Neural crest cell (in vitro differentiated cells): ENCODE measurements at regions not wholly inside any gene's neighbourhood (a gene's known extent, or its start where the extent isn't known, plus 50 kb on each side); places are given as distances from the start of the nearest gene placed in this dataset.

Source experiments
- DNase-seq: peaks from one replicate; pipeline ENCODE4 v3.0.0; 2021; ENCODE audit warnings: low read depth, mixed read lengths, low spot score
- H3K27ac Mint-ChIP-seq: one replicate; pipeline ENCODE4 v1.8.0; 2021; ENCODE audit warnings: mild to moderate bottlenecking, mixed read lengths; ENCODE audit not compliant: unreplicated experiment
- H3K27me3 Mint-ChIP-seq: 2 replicates; pipeline ENCODE4 v1.8.0; 2021; ENCODE audit warnings: low read depth, mild to moderate bottlenecking, mixed read lengths
- H3K36me3 Mint-ChIP-seq: 2 replicates; pipeline ENCODE4 v1.8.0; 2021; ENCODE audit warnings: low read depth, mild to moderate bottlenecking, mixed read lengths
- H3K4me1 Mint-ChIP-seq: 2 replicates; pipeline ENCODE4 v1.8.0; 2021; ENCODE audit warnings: mixed read lengths
- H3K4me3 Mint-ChIP-seq: one replicate; pipeline ENCODE4 v1.8.0; 2021; ENCODE audit warnings: mild to moderate bottlenecking, mixed read lengths
- H3K9me3 Mint-ChIP-seq: 2 replicates; pipeline ENCODE4 v1.8.0; 2021; ENCODE audit warnings: mixed read lengths
- TF ChIP-seq, protein P1 (sequence below): fragments of 200-600 bp; sonication (generic); conservative IDR thresholded peaks from 2 replicates; pipeline ENCODE4 v1.5.0; 2021; ENCODE audit warnings: antibody characterized with exemption, mild to moderate bottlenecking

DNA sequence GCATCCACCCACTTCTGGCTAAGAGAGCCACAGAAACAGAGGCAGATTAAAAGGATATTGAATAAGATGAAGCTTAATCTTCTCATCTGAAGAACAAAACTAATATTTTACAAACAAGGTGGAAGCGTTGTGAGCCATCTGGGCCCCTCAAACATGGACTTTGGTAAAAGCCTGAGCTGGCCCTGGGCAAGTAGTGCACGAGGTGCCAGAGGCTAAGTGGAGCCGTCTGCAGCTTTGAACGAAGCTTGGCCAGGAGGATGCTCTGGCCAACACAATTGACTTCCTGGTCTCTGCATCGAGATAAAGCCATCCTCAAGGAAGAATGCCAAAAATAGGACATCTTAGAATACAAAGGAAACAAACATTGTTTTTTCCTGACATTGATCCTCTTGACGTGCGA is 53.2 kb upstream of the PLEKHG1 start:
- Mint-ChIP-seq H3K36me3 (no peaks in the 10 kb centered on the region), H3K27ac (no peak overlapping the region)

DNA sequence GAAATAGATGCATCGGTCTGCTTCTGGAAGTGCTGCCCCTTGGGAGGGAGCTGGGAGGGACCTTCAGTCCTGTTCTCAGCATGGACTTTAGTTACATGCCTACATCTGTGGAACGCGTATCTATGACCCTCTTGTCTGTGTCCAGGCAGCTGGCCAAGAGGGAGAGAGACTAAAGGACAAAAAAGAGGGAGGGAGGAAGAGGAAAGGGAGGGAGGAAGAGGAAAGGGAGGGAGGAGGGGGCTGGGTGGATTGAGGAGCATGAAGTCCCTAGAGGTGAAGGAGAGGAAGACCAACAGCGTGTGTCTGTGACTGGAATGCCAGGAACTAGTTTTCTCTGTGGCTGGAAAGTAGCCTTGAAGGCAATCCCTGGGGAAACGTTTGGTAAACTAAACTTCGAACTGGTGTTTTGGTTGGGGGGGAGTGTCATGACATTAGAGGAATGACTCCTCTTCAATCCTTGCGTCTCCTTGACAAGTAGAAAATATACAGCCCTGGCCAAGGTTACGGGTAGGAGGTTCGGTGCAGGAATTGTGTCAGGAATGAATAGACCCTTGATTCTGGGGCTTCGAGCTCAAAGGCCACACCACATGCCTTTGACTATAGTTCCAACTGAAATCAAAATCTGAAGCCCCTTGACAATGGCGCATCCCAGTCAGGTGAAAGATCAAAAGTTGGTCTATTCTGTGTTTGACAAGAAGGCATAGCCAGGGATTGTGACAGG is 52.0 kb upstream of the PLEKHG1 start:
- Mint-ChIP-seq H3K4me3 (no peak overlapping the region), H3K27me3 (no peaks in the 10 kb centered on the region), H3K4me1 (peaks cover 23% of the 10 kb centered on the region), H3K9me3 (peaks cover 1% of the 10 kb centered on the region), H3K27ac (no peak overlapping the region), H3K36me3 (no peaks in the 10 kb centered on the region)
- DNase-seq: no peak
- TF ChIP-seq, protein P1, sequence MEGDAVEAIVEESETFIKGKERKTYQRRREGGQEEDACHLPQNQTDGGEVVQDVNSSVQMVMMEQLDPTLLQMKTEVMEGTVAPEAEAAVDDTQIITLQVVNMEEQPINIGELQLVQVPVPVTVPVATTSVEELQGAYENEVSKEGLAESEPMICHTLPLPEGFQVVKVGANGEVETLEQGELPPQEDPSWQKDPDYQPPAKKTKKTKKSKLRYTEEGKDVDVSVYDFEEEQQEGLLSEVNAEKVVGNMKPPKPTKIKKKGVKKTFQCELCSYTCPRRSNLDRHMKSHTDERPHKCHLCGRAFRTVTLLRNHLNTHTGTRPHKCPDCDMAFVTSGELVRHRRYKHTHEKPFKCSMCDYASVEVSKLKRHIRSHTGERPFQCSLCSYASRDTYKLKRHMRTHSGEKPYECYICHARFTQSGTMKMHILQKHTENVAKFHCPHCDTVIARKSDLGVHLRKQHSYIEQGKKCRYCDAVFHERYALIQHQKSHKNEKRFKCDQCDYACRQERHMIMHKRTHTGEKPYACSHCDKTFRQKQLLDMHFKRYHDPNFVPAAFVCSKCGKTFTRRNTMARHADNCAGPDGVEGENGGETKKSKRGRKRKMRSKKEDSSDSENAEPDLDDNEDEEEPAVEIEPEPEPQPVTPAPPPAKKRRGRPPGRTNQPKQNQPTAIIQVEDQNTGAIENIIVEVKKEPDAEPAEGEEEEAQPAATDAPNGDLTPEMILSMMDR: no peak

More for the DNA sequence above, 53.2 kb upstream of the PLEKHG1 start:
- TF ChIP-seq, protein P1: no peak
- Mint-ChIP-seq H3K4me1 (peaks cover 23% of the 10 kb centered on the region), H3K9me3 (no peaks in the 10 kb centered on the region), H3K27me3 (no peaks in the 10 kb centered on the region), H3K4me3 (no peak overlapping the region)
- DNase-seq: no peak

DNA sequence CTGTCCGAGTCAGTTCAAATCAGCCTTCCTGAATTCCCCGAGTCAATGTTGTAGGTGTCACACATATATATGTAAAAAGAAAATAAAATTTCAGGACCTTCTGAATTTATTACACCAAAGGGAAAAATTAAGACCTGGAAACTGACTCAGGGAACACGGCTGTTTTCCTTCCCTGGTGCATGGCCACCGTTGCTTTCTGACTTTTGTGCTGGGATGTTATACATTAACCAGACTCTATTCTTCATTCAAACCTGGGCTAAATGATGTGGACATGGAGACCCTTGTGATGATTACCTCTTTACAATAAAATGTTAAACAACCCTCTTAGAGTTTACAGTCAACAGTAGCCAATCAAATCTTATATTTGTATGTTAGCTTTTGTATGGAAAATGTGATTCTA is 51.4 kb upstream of the PLEKHG1 start:
- H3K4me3 Mint-ChIP-seq: no peak overlapping the region
- no peak overlapping the region for H3K27ac Mint-ChIP-seq
- DNase-seq: no peak
- no peaks in the 10 kb centered on the region for H3K27me3 Mint-ChIP-seq
- TF ChIP-seq, protein P1: no peak
- peaks cover 7% of the 10 kb centered on the region for H3K9me3 Mint-ChIP-seq
- no peaks in the 10 kb centered on the region for H3K36me3 Mint-ChIP-seq
- H3K4me1 Mint-ChIP-seq: peaks cover 23% of the 10 kb centered on the region

DNA sequence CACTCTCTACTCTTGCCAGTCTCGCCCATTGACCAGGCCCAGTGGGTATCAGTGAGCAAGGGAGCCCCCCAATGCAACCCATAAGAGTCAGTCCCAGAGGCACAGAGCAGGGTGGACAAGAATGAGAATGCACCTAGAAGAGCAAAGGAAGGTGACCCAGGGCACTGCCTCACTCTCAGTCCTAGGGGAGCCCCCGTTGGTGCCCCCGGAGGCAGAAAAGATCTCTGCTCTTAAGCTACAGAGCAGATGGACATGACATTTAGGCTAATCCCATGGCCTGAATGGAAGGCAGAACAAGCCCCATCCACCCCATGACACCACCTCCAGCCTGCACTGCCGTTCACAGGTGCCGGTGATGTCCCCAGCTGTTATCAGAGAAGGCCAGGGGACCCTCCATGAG is 50.7 kb upstream of the PLEKHG1 start:
- no peak for DNase-seq
- Mint-ChIP-seq H3K9me3 (peaks cover 8% of the 10 kb centered on the region), H3K27ac (no peak overlapping the region), H3K4me3 (no peak overlapping the region), H3K27me3 (no peaks in the 10 kb centered on the region), H3K36me3 (peaks cover under 1% of the 10 kb centered on the region), H3K4me1 (peaks cover 23% of the 10 kb centered on the region)
- TF ChIP-seq, protein P1: no peak

DNA sequence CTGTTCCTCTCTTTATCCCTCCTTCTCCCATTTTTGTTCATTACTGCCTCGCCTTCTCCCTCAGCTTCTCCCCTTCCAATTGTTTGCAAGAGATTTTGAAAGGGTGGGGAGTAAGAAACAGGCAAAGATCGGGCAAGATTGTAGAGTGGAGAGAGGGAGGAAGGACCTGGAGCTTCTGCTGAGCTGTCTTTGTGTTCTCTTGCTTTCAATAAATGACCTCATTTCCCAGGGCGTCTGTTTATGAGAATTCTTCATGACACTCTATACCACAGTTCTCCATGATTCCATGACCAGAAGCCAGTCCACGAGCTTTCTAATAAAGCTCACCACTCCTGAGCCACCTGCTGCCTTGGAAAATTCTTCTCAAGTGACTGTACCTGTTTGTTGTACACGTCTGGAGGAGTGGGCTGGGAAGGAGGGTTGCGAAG is 50.0 kb upstream of the PLEKHG1 start:
- TF ChIP-seq, protein P1: no peak
- Mint-ChIP-seq H3K27ac (no peak overlapping the region), H3K27me3 (no peaks in the 10 kb centered on the region), H3K4me3 (no peak overlapping the region), H3K9me3 (peaks cover 9% of the 10 kb centered on the region), H3K36me3 (peaks cover 4% of the 10 kb centered on the region), H3K4me1 (peaks cover 23% of the 10 kb centered on the region)
- DNase-seq: no peak
